ENCODE measurements at regions not wholly inside any gene's neighbourhood (a gene's known extent, or its start where the extent isn't known, plus 50 kb on each side); places are given as distances from the start of the nearest gene placed in this dataset.

- no peaks in the 10 kb centered on the region for H3K36me3 ChIP-seq (ENCODE audit: control insufficient read depth, insufficient read depth, low read length)
- TF ChIP-seq CTCF (IDR thresholded peaks at IDR 0.05; ENCODE audit: insufficient read depth, low read length, poor library complexity, severe bottlenecking), result no peak
- no peak for DNase-seq (ENCODE audit: low read depth)
- no peak overlapping the region for H3K4me3 ChIP-seq (ENCODE audit: low read depth, low read length)
- no peaks in the 10 kb centered on the region for H3K27me3 ChIP-seq (ENCODE audit: control insufficient read depth, insufficient read depth, low read length)
Observed at GRCh38 chr2:155913356-155913755, 419.2 kb downstream of the NR4A2 start.

GRCh38 chr2:155908567-155908966 is 424.0 kb downstream of the NR4A2 start:
- TF ChIP-seq CTCF (IDR thresholded peaks at IDR 0.05; ENCODE audit: insufficient read depth, low read length, poor library complexity, severe bottlenecking), result no peak
- DNase-seq (ENCODE audit: low read depth), result no peak

GRCh38 chr2:155907211-155907610 is 425.3 kb downstream of the NR4A2 start:
- H3K36me3 ChIP-seq (ENCODE audit: control insufficient read depth, insufficient read depth, low read length), result no peaks in the 10 kb centered on the region
- TF ChIP-seq CTCF (IDR thresholded peaks at IDR 0.05; ENCODE audit: insufficient read depth, low read length, poor library complexity, severe bottlenecking), result no peak
- H3K27me3 ChIP-seq (ENCODE audit: control insufficient read depth, insufficient read depth, low read length), result no peaks in the 10 kb centered on the region
- no peak for DNase-seq (ENCODE audit: low read depth)
- no peak overlapping the region for H3K4me3 ChIP-seq (ENCODE audit: low read depth, low read length)

More at GRCh38 chr2:155908567-155908966, 424.0 kb downstream of the NR4A2 start:
- H3K4me3 ChIP-seq (ENCODE audit: low read depth, low read length), result no peak overlapping the region
- no peaks in the 10 kb centered on the region for H3K36me3 ChIP-seq (ENCODE audit: control insufficient read depth, insufficient read depth, low read length)
- H3K27me3 ChIP-seq (ENCODE audit: control insufficient read depth, insufficient read depth, low read length), result no peaks in the 10 kb centered on the region

GRCh38 chr2:155905657-155906056 is 426.9 kb downstream of the NR4A2 start:
- Histone ChIP-seq H3K36me3 (ENCODE audit: control insufficient read depth, insufficient read depth, low read length) (no peaks in the 10 kb centered on the region), H3K4me3 (ENCODE audit: low read depth, low read length) (no peak overlapping the region), H3K27me3 (ENCODE audit: control insufficient read depth, insufficient read depth, low read length) (no peaks in the 10 kb centered on the region)
- no peak for DNase-seq (ENCODE audit: low read depth)
- TF ChIP-seq CTCF (IDR thresholded peaks at IDR 0.05; ENCODE audit: insufficient read depth, low read length, poor library complexity, severe bottlenecking), result no peak

- Histone ChIP-seq H3K36me3 (ENCODE audit: control insufficient read depth, insufficient read depth, low read length) (no peaks in the 10 kb centered on the region), H3K27me3 (ENCODE audit: control insufficient read depth, insufficient read depth, low read length) (no peaks in the 10 kb centered on the region), H3K4me3 (ENCODE audit: low read depth, low read length) (no peak overlapping the region)
- no peak for TF ChIP-seq CTCF (IDR thresholded peaks at IDR 0.05; ENCODE audit: insufficient read depth, low read length, poor library complexity, severe bottlenecking)
- no peak for DNase-seq (ENCODE audit: low read depth)
Observed at GRCh38 chr2:155904720-155905119, 427.8 kb downstream of the NR4A2 start.

DNA sequence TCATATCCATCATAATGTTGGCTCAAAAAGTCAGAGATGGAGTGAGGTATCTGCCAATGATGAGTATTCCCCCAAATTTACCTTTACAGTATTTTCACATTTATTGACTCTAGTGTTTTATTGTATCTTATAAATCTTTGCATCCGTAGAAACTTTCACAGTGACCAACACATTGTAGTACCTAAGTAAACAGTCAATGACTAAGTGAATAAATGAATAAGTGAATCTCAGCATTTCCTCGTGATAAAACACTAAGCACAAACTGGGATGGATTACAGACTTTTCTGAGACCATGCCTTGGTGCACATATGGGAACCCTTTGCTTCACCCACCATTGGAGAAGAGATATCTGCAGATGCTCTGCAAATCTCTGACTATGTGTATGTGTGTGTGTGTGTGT is 429.9 kb downstream of the NR4A2 start:
- no peaks in the 10 kb centered on the region for H3K27me3 ChIP-seq (ENCODE audit: control insufficient read depth, insufficient read depth, low read length)
- TF ChIP-seq CTCF (IDR thresholded peaks at IDR 0.05; ENCODE audit: insufficient read depth, low read length, poor library complexity, severe bottlenecking), result no peak
- no peak for DNase-seq (ENCODE audit: low read depth)
- H3K36me3 ChIP-seq (ENCODE audit: control insufficient read depth, insufficient read depth, low read length), result no peaks in the 10 kb centered on the region
- no peak overlapping the region for H3K4me3 ChIP-seq (ENCODE audit: low read depth, low read length)
